Spleen (tissue), 7 donors: ENCODE measurements at regions not wholly inside any gene's neighbourhood (a gene's known extent, or its start where the extent isn't known, plus 50 kb on each side); places are given as distances from the start of the nearest gene placed in this dataset.

Experiments used
- CTCF ChIP-seq, 11 experiments: fragments of 200-600 bp in 7 of 11; fragments of 450-650 bp in 4 of 11; sonication (generic) in 4 of 11; IDR thresholded peaks in 8 of 11; conservative IDR thresholded peaks in 3 of 11; 1 replicate in 7 of 11; 2 replicates in 4 of 11; pipeline versions ENCODE4 v1.4.0 to v1.8.0; 2016 to 2021; ENCODE audit warnings: antibody characterized with exemption in 11 of 11, inconsistent platforms in 4 of 11, mild to moderate bottlenecking in 1 of 11
- POLR2A ChIP-seq, 3 donors: fragments of 450-650 bp; IDR thresholded peaks; one replicate each; pipeline ENCODE4 v1.5.1; 2017; ENCODE audit warnings: antibody characterized with exemption in 3 of 3, mild to moderate bottlenecking in 1 of 3
- POLR2AphosphoS5 ChIP-seq, 3 donors: sonication (generic); formaldehyde crosslinking; IDR thresholded peaks; one replicate each; pipeline ENCODE4 v1.5.1; 2017; ENCODE audit warnings: antibody characterized with exemption in 3 of 3
- donor health status: DM: no; HTN: no; CAD: no; lungs with moderate emphysema.
- donor health status: DM: no; HTN: no; CAD: no.
- donor health status: DM: no; HTN: no; CAD: no.

- TF ChIP-seq CTCF (IDR thresholded peaks at IDR 0.05 in 8 of 11, conservative IDR thresholded peaks at IDR 0.05 in 3 of 11), result no peak
- no peak for TF ChIP-seq POLR2A (IDR thresholded peaks at IDR 0.05)
- no peak for TF ChIP-seq POLR2AphosphoS5 (IDR thresholded peaks at IDR 0.05)
Measured at GRCh38 chr4:59484944-59485343, 1715.2 kb upstream of the ADGRL3 start.
